ENCODE measurements at regions not wholly inside any gene's neighbourhood (a gene's known extent, or its start where the extent isn't known, plus 50 kb on each side); places are given as distances from the start of the nearest gene placed in this dataset.

- TF ChIP-seq CTCF (IDR thresholded peaks at IDR 0.05), result no peak
- no peak for TF ChIP-seq POLR2A (IDR thresholded peaks at IDR 0.05)
Measured at GRCh38 chr15:95829062-95829461, 501.4 kb upstream of the NR2F2 start.
